Stimulated activated naive CD8-positive, alpha-beta T cell treated with anti-CD3 and anti-CD28 coated beads, Interleukin-15, amount 100 ng/mL, for 72 hours (primary cell): ENCODE measurements at regions not wholly inside any gene's neighbourhood (a gene's known extent, or its start where the extent isn't known, plus 50 kb on each side); places are given as distances from the start of the nearest gene placed in this dataset.
A peak's percentile ranks its signal among the peaks of the same experiment; 100 is the strongest.

Source experiments
- ATAC-seq: fragments of 150-1000 bp; cut with Tn5 transposase; 2 replicates; pipeline ENCODE4 v1.10.0; 2021; ENCODE audit warnings: mild to moderate bottlenecking, moderate library complexity
- DNase-seq, 2 donors: peaks; one replicate each; pipeline ENCODE4 v3.0.0; 2021 to 2022
- H3K27ac Mint-ChIP-seq, 2 donors: one replicate each; pipeline ENCODE4 v1.8.0; 2022; ENCODE audit warnings: mild to moderate bottlenecking in 2 of 2, mixed read lengths in 2 of 2, moderate library complexity in 2 of 2
- H3K27me3 Mint-ChIP-seq: one replicate; pipeline ENCODE4 v1.8.0; 2022; ENCODE audit warnings: mixed read lengths
- H3K4me1 Mint-ChIP-seq: one replicate; pipeline ENCODE4 v1.8.0; 2022; ENCODE audit warnings: mild to moderate bottlenecking, mixed read lengths
- H3K4me3 Mint-ChIP-seq, 2 donors: one replicate each; pipeline ENCODE4 v1.8.0; 2022; ENCODE audit warnings: mild to moderate bottlenecking in 2 of 2, mixed read lengths in 2 of 2, moderate library complexity in 1 of 2
- H3K9me3 Mint-ChIP-seq, 2 donors: one replicate each; pipeline ENCODE4 v1.8.0; 2022; ENCODE audit warnings: mixed read lengths in 2 of 2

- H3K27ac Mint-ChIP-seq = no peak overlapping the region
- peak overlapping the region in 1 of 2 donors; percentile 21 for H3K4me3 Mint-ChIP-seq
- no peaks in the 10 kb centered on the region for H3K4me1 Mint-ChIP-seq
- peak; percentile 33 for ATAC-seq
- H3K9me3 Mint-ChIP-seq = peaks cover 7 to 19% of the 10 kb centered on the region in 2 donors
- no peak for DNase-seq
- peaks cover 33% of the 10 kb centered on the region for H3K27me3 Mint-ChIP-seq
These were observed 69.9 kb downstream of the RHOB start for GRCh38 chr2:20516646-20517341.

DNA sequence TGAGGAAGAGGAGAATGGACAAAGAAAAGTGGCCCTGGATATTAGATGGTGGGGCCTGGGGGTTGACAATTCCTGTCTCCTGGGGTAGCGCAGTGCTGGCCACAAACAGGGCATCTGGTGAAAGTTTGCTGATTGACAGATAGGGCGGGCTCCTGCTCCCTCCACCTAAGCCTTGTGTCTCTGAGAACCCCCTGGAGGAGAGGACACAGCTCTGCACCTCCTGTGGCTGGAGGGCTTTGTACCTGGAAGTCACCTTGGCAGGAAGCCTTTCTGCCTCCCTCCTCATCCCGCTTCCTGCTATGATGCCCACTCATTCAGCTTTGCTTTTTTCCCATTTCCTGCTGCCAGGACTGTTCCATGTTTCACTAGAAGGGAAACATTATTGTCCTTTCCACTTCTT, 72.4 kb downstream of the RHOB start:
- no peaks in the 10 kb centered on the region for H3K4me1 Mint-ChIP-seq
- H3K27me3 Mint-ChIP-seq = peaks cover 35% of the 10 kb centered on the region
- no peak for ATAC-seq
- no peak overlapping the region for H3K27ac Mint-ChIP-seq
- no peak overlapping the region for H3K4me3 Mint-ChIP-seq
- no peak for DNase-seq
- peaks cover 7 to 19% of the 10 kb centered on the region in 2 donors for H3K9me3 Mint-ChIP-seq

GRCh38 chr2:20520128-20520527, 73.3 kb downstream of the RHOB start:
- no peak overlapping the region for H3K4me3 Mint-ChIP-seq
- peaks cover 6% of the 10 kb centered on the region for H3K4me1 Mint-ChIP-seq
- no peak overlapping the region for H3K27ac Mint-ChIP-seq
- peaks cover 35% of the 10 kb centered on the region for H3K27me3 Mint-ChIP-seq
- DNase-seq = no peak
- H3K9me3 Mint-ChIP-seq = peaks cover 3 to 14% of the 10 kb centered on the region in 2 donors
- no peak for ATAC-seq

GRCh38 chr2:20521193-20521592, 74.3 kb downstream of the RHOB start:
- ATAC-seq = no peak
- H3K27ac Mint-ChIP-seq = peak overlapping the region in 1 of 2 donors; percentile 22
- H3K27me3 Mint-ChIP-seq = peaks cover 29% of the 10 kb centered on the region
- DNase-seq = no peak
- peaks cover 0 to 12% of the 10 kb centered on the region in 2 donors for H3K9me3 Mint-ChIP-seq
- no peak overlapping the region for H3K4me3 Mint-ChIP-seq
- peaks cover 6% of the 10 kb centered on the region for H3K4me1 Mint-ChIP-seq

- H3K27me3 Mint-ChIP-seq = peaks cover 29% of the 10 kb centered on the region
- peaks cover 6% of the 10 kb centered on the region for H3K4me1 Mint-ChIP-seq
- no peak overlapping the region for H3K27ac Mint-ChIP-seq
- H3K9me3 Mint-ChIP-seq = peaks cover 0 to 12% of the 10 kb centered on the region in 2 donors
- no peak for ATAC-seq
- DNase-seq = no peak
- H3K4me3 Mint-ChIP-seq = no peak overlapping the region
These were observed 74.9 kb downstream of the RHOB start for GRCh38 chr2:20521682-20522189.

DNA sequence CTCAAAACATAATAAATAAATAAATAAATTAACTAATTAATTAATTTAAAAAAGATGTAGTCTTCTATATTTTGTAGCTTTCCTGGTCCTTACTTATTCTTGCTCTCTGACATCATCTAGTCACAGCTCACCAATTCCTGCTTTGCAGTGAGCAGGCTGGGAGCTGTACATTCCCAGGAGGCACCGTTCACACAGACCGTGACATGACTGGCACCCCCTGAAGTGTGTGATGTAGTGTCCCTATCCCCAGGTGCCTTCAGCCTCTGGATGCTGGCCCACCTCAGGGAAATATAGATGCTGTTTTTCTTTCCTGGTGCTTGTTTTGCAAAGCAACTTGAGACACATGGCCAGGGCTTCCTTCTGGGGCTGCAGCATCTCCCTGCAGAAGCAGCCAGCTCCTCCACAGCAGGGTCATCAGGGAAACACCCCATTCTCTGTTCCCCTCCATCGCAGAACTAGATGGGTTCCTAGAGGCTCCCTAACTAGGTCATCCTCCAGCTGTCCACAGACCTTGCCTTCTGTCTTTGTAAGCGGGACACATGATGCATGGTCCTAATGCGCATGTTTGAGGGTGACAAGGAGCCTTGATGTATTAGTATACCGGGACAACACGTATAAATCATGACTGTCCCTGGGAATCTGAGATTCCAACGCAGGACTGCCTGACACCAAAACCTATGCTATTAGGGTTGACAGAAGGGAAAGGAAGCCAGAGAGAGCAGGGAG, 76.4 kb downstream of the RHOB start:
- ATAC-seq (no peak), DNase-seq (no peak)
- H3K27me3 Mint-ChIP-seq = peaks cover 29% of the 10 kb centered on the region
- peaks cover 6% of the 10 kb centered on the region for H3K4me1 Mint-ChIP-seq
- no peak overlapping the region for H3K4me3 Mint-ChIP-seq
- no peak overlapping the region for H3K27ac Mint-ChIP-seq
- peaks cover 0 to 7% of the 10 kb centered on the region in 2 donors for H3K9me3 Mint-ChIP-seq

GRCh38 chr2:20523799-20524187, 76.9 kb downstream of the RHOB start:
- Mint-ChIP-seq H3K4me3 (no peak overlapping the region), H3K4me1 (peaks cover 6% of the 10 kb centered on the region), H3K27ac (no peak overlapping the region), H3K9me3 (peaks cover 0 to 4% of the 10 kb centered on the region in 2 donors), H3K27me3 (peaks cover 29% of the 10 kb centered on the region)
- DNase-seq (no peak), ATAC-seq (no peak)

GRCh38 chr2:20524412-20525040, 77.7 kb downstream of the RHOB start:
- Mint-ChIP-seq H3K4me3 (no peak overlapping the region), H3K4me1 (peaks cover 6% of the 10 kb centered on the region), H3K27ac (peak overlapping the region in 1 of 2 donors; percentile 55), H3K9me3 (no peaks in the 10 kb centered on the region), H3K27me3 (peaks cover 29% of the 10 kb centered on the region)
- DNase-seq = no peak
- no peak for ATAC-seq

- no peaks in the 10 kb centered on the region for H3K9me3 Mint-ChIP-seq
- no peak overlapping the region for H3K4me3 Mint-ChIP-seq
- DNase-seq = no peak
- peaks cover 6% of the 10 kb centered on the region for H3K4me1 Mint-ChIP-seq
- H3K27ac Mint-ChIP-seq = no peak overlapping the region
- ATAC-seq = peak; percentile 22
- H3K27me3 Mint-ChIP-seq = peaks cover 29% of the 10 kb centered on the region
These were observed 78.5 kb downstream of the RHOB start for GRCh38 chr2:20525041-20526035.

GRCh38 chr2:20526160-20526559, 79.3 kb downstream of the RHOB start:
- Mint-ChIP-seq H3K27me3 (peaks cover 29% of the 10 kb centered on the region), H3K4me3 (no peak overlapping the region), H3K4me1 (peaks cover 6% of the 10 kb centered on the region), H3K9me3 (no peaks in the 10 kb centered on the region), H3K27ac (no peak overlapping the region)
- no peak for DNase-seq
- ATAC-seq = no peak

- Mint-ChIP-seq H3K27ac (no peak overlapping the region), H3K4me1 (peaks cover 6% of the 10 kb centered on the region), H3K27me3 (peaks cover 25% of the 10 kb centered on the region), H3K9me3 (no peaks in the 10 kb centered on the region), H3K4me3 (no peak overlapping the region)
- no peak for DNase-seq
- no peak for ATAC-seq
These were observed 79.8 kb downstream of the RHOB start for GRCh38 chr2:20526708-20527107.

DNA sequence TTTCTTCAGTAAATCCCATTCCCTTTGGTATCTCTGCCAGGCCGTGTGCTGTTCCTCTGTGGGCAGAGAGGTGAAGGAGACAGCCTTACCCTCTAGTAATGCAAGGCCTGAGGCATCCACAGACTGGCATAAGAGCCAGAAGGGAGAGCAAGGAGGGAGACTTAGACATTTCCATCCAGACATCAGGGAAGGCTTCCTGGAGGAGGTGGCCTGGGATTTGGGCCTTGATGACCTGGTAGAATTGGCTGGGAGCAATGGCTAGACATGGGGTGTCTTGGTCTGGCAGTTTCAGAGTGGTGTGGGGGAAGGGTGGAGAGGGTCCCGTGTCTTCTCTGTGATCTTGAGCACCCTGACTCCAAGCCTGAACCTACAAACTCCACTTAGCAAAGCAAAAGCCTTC, 81.8 kb downstream of the RHOB start:
- Mint-ChIP-seq H3K4me1 (peaks cover 6% of the 10 kb centered on the region), H3K27me3 (peaks cover 16% of the 10 kb centered on the region), H3K9me3 (no peaks in the 10 kb centered on the region), H3K27ac (no peak overlapping the region), H3K4me3 (no peak overlapping the region)
- no peak for ATAC-seq
- no peak for DNase-seq

- DNase-seq = no peak
- Mint-ChIP-seq H3K9me3 (no peaks in the 10 kb centered on the region), H3K4me3 (no peak overlapping the region), H3K27me3 (peaks cover 13% of the 10 kb centered on the region), H3K4me1 (no peaks in the 10 kb centered on the region), H3K27ac (no peak overlapping the region)
- no peak for ATAC-seq
These were observed 83.6 kb downstream of the RHOB start for GRCh38 chr2:20530520-20530919.

DNA sequence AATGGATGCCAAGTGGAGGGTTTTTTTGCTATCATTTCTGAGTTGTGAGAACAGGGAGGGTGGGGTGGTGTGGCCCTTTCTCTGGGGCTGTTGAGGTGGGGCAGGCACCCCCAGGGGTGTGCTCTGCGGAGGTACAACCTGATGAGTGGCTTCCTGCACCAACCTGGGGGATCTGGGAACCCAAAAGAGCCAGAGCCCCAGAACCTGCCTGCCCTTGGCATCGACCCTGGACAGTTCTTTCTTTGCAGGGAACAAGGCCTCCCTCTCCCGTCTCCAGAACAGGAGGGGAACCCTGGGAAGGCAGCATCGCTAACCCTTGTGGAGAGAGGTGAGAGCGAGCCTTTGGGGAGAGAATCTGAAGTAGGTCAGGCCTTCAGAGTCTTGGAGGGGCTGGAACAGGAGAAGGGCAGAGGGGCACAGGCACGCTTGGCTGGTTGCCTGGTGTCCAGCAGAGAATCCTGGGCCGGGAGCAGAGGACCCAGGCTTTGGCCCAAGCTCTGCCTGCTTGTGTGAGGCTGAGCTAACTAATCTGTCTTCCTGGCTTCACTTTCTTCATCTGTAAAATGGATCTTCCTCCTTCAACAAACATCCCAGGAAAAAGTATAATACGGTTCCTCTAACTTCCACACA, 84.9 kb downstream of the RHOB start:
- Mint-ChIP-seq H3K4me3 (no peak overlapping the region), H3K9me3 (no peaks in the 10 kb centered on the region), H3K27me3 (peaks cover 13% of the 10 kb centered on the region), H3K27ac (no peak overlapping the region), H3K4me1 (no peaks in the 10 kb centered on the region)
- DNase-seq (no peak), ATAC-seq (no peak)
